Cardiac fibroblast (primary cell): ENCODE measurements at regions not wholly inside any gene's neighbourhood (a gene's known extent, or its start where the extent isn't known, plus 50 kb on each side); places are given as distances from the start of the nearest gene placed in this dataset.
A peak's percentile ranks its signal among the peaks of the same experiment; 100 is the strongest.

ENCODE experiments used
- DNase-seq, 2 donors: peaks; one replicate each; pipeline versions ENCODE4 v3.0.0 to v3.0.0-alpha.2; 2010; ENCODE audit warnings: low read depth in 2 of 2
- H3K4me3 ChIP-seq, 2 donors: replicated peaks in 1 of 2; 1 replicate in 1 of 2; 2 replicates in 1 of 2; pipeline ENCODE4 v1.5.1; 2011; ENCODE audit warnings: low read depth in 2 of 2, low read length in 2 of 2, mild to moderate bottlenecking in 2 of 2, moderate library complexity in 1 of 2
- TF ChIP-seq, protein P1 (sequence below): IDR thresholded peaks from one replicate; pipeline ENCODE4 v1.5.1; 2011; ENCODE audit warnings: low read depth, mild to moderate bottlenecking, low read length, inconsistent platforms

DNA sequence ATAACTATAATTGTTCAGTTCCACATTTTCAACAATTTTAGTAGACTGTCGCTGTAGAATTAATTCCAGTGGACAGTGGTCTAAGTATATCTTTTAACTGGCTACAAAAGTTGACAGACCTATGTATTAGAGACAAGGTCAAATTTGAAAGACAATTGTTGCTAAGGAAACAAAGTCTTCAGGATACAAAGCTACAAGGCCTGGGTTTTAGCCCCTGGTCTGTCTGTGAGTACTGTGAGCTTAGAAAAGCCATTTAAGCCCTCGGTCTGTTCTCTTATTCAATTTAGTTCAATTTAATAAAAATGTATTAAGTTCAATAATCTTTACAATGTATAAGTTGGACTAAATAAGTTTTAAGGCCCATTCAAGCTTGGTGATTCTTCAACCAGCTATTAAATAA, 352.5 kb downstream of the HDGFL1 start:
- DNase-seq: no peak
- no peak overlapping the region for H3K4me3 ChIP-seq
- TF ChIP-seq, protein P1, sequence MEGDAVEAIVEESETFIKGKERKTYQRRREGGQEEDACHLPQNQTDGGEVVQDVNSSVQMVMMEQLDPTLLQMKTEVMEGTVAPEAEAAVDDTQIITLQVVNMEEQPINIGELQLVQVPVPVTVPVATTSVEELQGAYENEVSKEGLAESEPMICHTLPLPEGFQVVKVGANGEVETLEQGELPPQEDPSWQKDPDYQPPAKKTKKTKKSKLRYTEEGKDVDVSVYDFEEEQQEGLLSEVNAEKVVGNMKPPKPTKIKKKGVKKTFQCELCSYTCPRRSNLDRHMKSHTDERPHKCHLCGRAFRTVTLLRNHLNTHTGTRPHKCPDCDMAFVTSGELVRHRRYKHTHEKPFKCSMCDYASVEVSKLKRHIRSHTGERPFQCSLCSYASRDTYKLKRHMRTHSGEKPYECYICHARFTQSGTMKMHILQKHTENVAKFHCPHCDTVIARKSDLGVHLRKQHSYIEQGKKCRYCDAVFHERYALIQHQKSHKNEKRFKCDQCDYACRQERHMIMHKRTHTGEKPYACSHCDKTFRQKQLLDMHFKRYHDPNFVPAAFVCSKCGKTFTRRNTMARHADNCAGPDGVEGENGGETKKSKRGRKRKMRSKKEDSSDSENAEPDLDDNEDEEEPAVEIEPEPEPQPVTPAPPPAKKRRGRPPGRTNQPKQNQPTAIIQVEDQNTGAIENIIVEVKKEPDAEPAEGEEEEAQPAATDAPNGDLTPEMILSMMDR: no peak

- no peak for DNase-seq
- TF ChIP-seq, protein P1: no peak
- H3K4me3 ChIP-seq: no peak overlapping the region
Observed at GRCh38 chr6:22925304-22925835, 356.0 kb downstream of the HDGFL1 start.

GRCh38 chr6:22925920-22926789, 356.8 kb downstream of the HDGFL1 start:
- TF ChIP-seq, protein P1: no peak
- peak in 1 of 2 donors; percentile 28 for DNase-seq
- no peak overlapping the region for H3K4me3 ChIP-seq

- H3K4me3 ChIP-seq: no peak overlapping the region
- TF ChIP-seq, protein P1: no peak
- DNase-seq: peak in 1 of 2 donors; percentile 73
Observed at GRCh38 chr6:22926790-22927354, 357.5 kb downstream of the HDGFL1 start.

DNA sequence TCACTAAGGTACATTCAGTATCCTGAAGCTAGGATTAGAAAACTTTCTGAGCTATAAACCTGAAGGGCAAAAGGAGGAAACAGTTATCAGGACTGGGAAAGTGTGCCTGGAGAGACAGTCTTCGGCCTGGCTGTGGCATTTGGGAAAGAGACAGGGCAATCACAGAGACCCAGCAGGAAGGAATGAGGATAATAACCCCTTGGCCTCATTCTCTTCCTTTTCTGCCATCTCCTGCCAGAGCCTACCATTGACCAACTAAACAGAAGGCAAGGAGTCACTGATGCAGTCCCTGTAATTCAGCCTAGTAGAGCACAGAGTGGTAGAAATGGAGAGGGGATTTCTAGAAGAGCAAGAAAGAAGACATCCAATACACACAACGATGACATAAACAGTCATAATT, 359.4 kb downstream of the HDGFL1 start:
- no peak overlapping the region for H3K4me3 ChIP-seq
- DNase-seq: no peak
- TF ChIP-seq, protein P1: no peak

DNA sequence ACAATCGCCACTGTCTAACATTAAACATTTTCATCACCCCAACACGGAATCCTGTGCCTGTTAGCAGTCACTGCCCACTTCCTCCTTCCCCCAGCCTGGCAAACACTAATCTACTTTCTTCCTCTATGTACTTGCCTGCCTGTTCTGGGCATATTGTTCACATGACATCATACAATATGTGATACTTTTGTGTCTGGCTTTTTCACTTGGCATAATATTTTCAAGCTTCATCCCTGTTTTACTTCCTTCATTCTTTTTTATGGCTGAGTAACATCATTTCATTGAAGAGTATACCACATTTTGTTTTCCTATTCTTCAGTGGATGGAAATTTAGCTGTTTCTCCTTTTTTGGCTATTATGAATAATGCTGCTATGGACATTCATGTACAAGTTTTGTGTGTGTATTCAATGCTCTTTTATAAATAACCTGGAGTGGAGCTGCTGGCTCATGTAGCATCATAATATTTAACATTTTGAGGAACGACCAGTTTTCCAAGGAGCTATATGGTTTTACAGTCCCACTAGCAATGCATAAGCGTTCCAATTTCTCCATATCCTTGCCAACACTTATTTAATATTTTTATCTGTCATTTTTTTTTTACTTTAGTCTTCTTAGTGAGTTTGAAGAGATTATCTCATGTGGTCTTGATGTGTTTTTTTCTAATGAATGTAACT, 360.1 kb downstream of the HDGFL1 start:
- TF ChIP-seq, protein P1: no peak
- DNase-seq: peak; percentile 29 to 48
- H3K4me3 ChIP-seq: no peak overlapping the region
